OCI-M1 (cell line): ENCODE measurements at regions not wholly inside any gene's neighbourhood (a gene's known extent, or its start where the extent isn't known, plus 50 kb on each side); places are given as distances from the start of the nearest gene placed in this dataset.
A peak's percentile ranks its signal among the peaks of the same experiment; 100 is the strongest.
"Not testable (repeated sequence)": the region's sequence is repeated elsewhere in the genome, so short reads cannot be mapped to it uniquely, and the experiment has no call there.

Experiments
- DNase-seq: peaks from one replicate; lab custom pipeline; 2025; lab: John Stamatoyannopoulos, UW

GRCh38 chr6:23659125-23659524, 466.9 kb upstream of the NRSN1 start:
- DNase-seq: peak; percentile 28

GRCh38 chr6:23661549-23661948, 464.5 kb upstream of the NRSN1 start:
- no peak for DNase-seq

- DNase-seq: no peak
These were observed 462.9 kb upstream of the NRSN1 start for GRCh38 chr6:23663096-23663495.

- peak; percentile 10 for DNase-seq
These were observed 462.4 kb upstream of the NRSN1 start for GRCh38 chr6:23663652-23664051.

DNA sequence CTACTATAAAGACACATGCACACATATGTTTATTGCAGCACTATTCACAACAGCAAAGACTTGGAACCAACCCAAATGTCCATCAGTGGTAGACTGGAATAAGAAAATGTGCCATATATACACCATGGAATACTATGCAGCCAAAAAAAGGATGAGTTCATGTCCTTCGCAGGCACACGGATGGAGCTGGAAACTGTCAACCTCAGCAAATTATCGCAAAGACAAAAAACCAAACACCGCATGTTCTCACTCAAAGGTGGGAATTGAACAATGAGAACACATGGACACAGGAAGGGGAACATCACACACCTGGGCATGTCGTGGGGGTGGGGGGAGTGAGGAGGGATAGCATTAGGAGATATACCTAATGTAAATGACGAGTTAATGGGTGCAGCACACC, 460.1 kb upstream of the NRSN1 start:
- not testable (repeated sequence) for DNase-seq

- no peak for DNase-seq
These were observed 453.3 kb upstream of the NRSN1 start for GRCh38 chr6:23672737-23673136.

DNA sequence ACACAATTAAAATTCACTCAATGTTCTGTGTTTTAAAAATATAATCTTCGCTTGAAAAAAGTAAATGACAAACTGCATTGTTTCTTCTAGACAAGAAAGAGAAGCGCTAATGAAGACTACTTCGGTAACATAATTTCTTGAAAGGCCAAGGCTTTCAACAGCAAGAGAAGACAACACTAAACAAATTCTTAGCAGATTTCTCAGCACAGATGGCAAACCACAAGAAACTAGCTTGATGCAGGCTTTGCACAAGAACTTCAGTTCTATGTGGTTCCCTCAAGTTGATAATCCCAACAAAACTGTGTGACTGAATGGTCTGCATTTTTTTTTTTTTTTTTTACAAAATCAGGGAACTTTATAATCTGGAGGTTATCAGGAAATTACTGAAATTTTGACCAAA, 447.4 kb upstream of the NRSN1 start:
- DNase-seq: no peak

DNA sequence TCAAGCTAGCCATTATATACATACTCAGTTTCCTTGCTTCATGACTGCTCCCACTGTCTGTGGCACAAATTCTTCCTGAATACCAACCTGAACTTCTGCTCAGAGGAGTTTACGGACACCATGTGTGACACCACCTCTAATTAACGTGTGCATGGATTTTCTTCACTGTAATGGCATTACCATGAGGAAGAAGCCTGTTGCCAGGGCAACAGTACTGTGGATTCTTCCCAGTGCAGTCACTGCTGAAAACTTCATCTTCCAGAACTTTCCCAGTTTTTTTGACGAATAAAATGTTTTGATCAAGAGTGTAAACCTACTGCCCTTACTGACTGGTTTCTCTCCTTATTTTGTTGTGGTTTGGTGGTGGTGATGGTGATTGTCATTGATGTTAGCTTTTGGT, 444.3 kb upstream of the NRSN1 start:
- no peak for DNase-seq

DNA sequence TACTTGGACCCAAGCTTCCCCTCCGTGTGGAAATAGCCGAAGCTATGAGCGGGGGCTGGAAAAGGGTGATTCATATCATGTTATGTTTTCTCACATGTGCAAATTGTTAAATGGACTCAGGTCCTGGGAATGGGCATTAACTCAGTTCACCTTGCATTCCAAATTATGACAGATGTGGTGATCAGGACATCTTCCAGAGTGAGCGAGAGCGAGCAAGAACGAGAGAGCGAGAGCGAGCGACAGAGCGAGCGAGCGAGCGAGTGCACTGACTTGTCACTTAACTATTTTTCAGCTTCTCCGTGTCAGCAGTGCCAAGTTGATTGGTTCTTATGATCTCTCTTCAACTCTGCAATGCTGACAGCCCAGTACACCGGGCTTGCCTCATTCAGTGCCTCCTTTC, 437.4 kb upstream of the NRSN1 start:
- DNase-seq: no peak

GRCh38 chr6:23690453-23691049, 435.5 kb upstream of the NRSN1 start:
- DNase-seq: no peak

- DNase-seq: peak; percentile 32
These were observed 433.8 kb upstream of the NRSN1 start for GRCh38 chr6:23692184-23692583.

- DNase-seq: no peak
These were observed 429.0 kb upstream of the NRSN1 start for GRCh38 chr6:23696992-23697391.

DNA sequence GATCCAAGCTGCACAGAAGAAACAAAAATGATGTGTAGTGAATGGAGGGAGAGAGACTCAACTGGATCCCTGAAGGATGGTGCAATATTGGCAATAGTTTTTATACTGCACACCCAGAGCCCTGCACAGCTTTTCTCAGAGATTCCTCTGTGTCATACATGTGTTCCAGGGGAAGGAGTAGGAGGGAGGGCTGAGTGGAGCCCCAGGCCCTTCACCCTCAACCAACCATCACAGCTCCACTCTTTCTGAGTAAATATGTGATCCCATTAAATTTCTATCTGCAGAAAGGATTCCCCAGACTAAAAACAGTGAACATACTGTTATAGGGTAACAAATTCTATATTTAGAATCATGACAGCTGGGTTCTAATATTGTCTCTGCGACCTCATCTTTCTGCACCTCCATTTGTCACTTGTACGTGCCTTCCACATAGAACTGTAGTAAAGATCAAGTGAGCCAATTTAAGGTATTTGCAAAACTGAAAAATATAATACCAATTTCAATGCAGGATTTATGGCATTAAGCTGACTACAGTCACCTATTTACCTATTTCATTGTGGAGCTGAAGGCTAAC, 421.4 kb upstream of the NRSN1 start:
- DNase-seq: no peak

- no peak for DNase-seq
These were observed 420.3 kb upstream of the NRSN1 start for GRCh38 chr6:23705697-23706096.

DNA sequence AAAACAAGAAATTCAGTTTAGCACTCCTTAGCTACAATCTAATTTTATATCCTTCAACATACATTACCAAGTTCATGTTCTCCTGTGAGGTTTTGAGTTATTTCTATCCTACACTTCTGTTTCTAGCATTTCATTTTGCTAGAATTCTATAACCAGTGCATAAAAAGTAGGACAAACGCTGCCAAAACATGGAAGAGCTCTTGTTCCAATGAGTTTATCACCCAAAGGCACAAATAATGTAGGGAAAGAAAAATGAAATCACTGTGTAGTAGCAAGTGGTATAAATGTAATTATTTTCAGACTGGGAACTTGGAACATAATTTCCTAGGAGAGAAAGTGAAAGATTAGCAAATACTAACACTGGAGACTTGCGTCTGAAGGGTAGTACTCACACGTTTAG, 413.3 kb upstream of the NRSN1 start:
- DNase-seq: no peak

- DNase-seq: no peak
These were observed 412.8 kb upstream of the NRSN1 start for GRCh38 chr6:23713211-23713610.

GRCh38 chr6:23728707-23729106, 397.3 kb upstream of the NRSN1 start:
- peak; percentile 90 for DNase-seq

DNA sequence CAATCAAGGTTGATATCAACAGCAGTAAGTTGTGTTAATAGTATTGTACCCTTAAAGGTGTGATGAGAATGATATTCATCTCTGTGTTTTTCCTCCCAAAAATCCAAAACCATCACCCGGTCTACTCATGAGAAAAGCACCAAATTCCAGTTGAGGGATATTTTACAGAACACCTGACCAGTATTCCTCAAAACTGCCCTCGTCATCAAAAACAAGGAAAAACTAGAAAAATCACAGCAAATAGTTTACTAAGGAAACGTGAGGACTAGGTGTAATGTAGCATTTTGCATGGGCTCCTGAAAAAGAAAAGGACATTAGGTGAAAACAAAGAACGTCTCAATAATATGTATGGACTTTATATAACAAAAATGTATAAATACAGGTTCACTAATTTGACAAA, 394.4 kb upstream of the NRSN1 start:
- DNase-seq: no peak

DNA sequence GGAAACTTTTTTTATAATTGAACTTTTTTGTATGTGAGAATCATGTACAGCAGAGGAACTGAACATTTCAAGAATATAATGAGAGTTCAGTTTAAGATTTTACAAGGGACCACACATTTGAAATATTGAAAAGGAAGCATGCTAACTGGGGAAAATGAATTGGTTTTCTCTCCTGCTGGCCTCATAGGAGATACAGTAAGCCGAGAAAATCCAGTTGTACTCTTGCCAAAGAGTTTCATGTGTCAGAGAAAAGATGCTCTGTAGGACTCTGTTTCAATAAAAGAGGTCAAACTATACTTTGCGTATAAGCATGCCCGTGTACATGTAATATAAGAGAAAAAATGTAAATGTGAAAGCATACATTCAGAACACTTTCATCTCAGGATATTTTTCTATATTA, 393.5 kb upstream of the NRSN1 start:
- no peak for DNase-seq

- DNase-seq: no peak
These were observed 390.9 kb upstream of the NRSN1 start for GRCh38 chr6:23735151-23735550.

GRCh38 chr6:23736577-23736976, 389.4 kb upstream of the NRSN1 start:
- DNase-seq: no peak

DNA sequence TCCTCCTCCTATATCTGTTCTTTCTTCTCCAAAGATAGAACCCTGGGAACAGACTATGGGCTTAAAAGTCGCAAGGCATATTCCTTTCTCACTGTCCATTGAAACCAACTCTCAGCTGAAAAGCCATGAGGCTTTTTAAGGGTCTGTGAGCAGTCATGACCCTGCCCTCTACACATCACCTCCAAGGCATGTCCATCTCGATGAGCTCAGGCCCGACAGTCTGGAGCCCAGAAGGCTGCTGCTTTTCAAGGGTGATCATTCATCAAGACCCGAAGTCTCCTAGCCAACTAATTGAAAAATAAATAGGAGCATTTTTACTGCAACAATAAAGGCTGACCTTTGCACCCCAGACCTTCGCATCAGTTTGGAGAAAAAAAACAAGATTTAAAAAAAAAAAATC, 378.8 kb upstream of the NRSN1 start:
- DNase-seq: no peak

- DNase-seq: no peak
These were observed 373.6 kb upstream of the NRSN1 start for GRCh38 chr6:23752414-23752813.

DNA sequence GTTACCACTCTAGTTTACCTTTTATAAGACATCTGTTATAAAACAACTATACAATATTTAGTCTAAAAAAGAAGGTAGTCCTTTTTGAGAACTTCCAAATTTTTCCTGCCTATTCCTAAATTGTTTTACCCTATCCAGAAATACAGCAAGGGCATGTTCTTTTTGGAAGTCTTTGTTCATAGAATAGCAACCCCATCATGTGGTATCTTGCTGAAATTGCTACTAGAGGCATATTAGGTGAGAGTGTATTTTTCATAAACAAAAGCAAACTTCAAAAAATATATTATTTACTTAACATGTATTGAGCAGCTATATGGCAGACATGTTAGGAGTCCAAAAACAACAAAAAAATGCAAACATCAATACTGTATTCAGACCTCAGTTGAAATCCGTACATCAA, 371.8 kb upstream of the NRSN1 start:
- peak; percentile 41 for DNase-seq
